Renal cortex interstitium (tissue), 11 donors: ENCODE measurements at regions not wholly inside any gene's neighbourhood (a gene's known extent, or its start where the extent isn't known, plus 50 kb on each side); places are given as distances from the start of the nearest gene placed in this dataset.

Experiments used
- DNase-seq, 11 donors: peaks; one replicate each; pipeline ENCODE4 v3.0.0-alpha.2; 2013; ENCODE audit warnings: low read depth in 9 of 11, low spot score in 4 of 11; ENCODE audit errors: extremely low read depth in 1 of 11

DNA sequence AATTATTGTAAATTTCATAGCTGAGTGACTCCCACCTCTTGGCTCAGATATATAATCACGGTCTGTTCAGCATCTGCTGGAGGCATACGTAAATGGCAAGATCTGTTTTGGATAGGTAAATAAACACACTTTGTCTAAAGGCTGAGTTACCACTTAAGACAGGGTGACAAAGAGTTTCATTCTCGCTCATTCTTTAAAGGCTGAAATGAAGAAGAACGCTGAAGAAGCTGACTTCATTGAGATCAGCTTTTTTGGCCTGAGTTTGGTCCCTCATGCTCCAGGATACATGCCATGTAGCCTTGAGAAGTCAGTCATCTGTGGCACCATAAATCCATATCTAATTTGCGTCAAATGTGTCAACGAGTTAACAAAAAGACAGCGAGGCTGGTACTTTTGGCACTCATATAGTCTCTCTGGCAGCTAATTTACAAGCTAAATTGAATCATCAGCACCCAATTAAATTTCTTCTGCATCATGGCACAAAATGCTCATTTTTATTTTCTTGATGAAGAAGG, 309.9 kb downstream of the GPAM start:
- DNase-seq: no peak

DNA sequence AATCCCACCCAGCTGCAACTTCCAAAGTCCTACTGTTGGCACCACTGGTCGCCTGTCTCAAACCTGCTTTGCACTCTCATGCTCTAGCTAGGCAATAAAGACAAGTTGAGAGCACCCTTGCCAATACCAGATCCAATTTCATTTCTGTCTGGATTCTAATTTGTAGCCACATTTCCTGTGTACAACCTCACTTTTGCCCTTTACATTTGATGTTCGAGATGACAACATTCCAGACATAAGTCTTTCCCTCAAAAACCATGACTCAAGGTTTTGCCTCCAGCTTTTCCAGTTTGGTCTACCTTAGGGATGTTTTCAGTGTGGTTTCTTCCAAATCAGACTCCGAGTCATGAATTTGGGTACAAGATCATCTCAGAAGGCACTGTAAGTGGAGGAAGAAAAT, 309.0 kb downstream of the GPAM start:
- DNase-seq: no peak

GRCh38 chr10:111875725-111876124, 307.8 kb downstream of the GPAM start:
- DNase-seq: no peak

GRCh38 chr10:111877258-111877657, 306.3 kb downstream of the GPAM start:
- no peak for DNase-seq

GRCh38 chr10:111879969-111880368, 303.6 kb downstream of the GPAM start:
- peak in 1 of 11 donors; percentile 14 for DNase-seq

DNA sequence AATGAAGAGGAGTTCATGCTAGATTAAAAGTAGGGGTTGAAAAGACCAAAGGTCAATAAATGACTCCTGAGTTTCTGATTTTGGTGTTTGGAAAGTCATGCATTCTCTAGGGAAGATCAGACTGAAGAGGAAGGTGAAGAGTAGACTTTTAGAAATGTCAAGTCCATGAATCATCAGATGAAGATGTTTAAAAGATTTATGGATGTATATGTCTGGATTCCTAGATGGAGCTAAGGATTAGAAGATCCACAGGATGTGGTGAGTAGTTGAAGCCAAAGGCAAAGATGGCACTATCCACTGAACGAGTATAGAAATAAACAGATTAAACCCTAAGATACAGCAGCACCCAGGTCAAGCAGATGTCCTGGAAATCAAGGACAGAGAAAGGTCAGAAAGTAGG, 298.5 kb downstream of the GPAM start:
- no peak for DNase-seq

DNA sequence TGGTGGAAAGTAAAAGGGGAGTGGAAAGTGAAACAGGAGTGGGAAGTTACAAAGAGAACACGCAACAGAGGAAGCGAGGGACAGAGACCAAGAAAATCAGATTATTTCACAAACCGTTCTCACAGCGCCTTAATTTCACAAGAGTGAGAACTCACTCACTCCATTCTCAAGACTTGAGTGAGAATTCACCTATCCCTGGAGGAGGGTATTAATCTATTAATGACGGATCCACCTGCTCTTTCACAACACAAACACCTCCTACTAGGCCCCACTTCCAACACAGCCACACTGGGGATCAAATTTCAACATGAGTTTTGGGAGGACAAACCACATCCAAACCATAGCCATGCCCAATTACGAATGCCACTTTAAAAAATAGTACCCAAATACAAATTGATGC, 297.6 kb downstream of the GPAM start:
- no peak for DNase-seq

DNA sequence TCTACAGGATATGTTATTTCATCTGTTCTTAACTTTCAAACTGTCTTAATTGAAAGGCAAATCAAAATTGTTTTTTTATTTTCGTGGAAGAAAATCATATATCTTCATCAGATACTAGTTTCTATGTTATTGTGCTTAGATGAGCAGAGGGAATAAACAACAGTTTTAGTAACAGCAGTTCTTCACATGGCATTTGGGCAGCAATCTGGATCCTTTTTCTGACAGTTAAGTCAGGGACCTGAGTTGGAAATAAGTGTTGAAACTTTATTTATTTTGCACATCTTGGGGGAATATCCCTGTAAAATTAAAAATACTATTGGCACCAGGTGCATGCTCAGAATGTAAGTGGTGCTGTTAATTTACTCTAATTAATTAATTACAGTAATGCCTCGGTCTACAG, 296.3 kb downstream of the GPAM start:
- DNase-seq: no peak

DNA sequence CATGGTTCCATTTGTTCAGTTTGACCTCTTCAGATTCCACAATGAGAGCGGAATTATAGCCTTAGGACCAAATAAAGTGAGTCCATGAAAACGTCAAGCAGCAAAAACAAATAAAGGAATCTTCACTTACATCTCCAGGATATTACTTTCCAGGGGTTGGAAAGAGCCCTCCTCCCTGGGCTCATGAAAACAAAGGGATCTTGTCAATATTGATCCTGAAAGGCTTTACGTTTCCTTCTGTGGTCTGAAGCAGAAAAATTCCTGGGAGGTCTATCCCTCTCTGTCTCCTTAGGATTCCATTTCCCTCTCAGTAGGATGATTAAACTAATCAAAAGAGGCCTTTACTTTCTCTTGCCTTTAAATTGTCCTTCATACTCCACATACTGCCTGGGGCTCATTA, 293.5 kb downstream of the GPAM start:
- DNase-seq: no peak

DNA sequence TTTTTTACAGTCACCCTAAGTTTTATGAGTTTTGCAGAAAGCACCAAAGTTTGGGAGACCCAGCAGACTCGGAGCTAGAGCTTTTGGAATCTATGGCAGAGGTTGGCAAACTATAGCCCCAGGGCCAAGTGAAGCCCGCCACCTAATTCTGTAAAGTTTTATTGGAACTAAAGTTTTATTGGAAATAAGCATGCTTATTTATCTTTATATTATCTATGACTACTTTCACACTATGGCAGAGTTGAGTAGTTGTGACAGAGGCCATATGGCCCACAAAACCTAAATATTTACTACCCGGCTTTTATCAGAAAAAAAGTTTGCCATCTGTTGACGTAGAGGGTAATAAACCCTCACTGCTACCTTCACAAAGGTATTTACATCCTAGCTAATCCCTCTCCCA, 267.6 kb downstream of the GPAM start:
- DNase-seq: no peak

GRCh38 chr10:111921821-111922220, 261.7 kb downstream of the GPAM start:
- no peak for DNase-seq

DNA sequence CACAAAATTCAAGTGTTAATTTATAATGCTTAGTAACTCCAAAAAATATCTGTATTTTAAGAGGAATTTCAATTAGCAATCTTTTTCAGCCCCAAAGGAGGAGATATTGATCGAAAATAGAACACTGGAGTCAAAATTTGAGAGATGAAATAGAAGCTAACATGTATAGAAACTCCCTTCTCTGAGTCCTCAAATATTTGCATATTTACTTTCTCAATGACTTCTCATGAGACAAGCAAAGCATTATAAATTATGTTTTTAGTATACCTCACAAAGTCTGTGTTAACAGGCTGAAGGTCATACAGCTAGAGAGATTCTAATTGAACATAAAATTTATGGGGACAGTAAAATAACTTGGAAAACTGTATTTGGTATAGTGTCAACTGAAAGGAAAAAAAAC, 260.5 kb downstream of the GPAM start:
- DNase-seq: no peak

DNA sequence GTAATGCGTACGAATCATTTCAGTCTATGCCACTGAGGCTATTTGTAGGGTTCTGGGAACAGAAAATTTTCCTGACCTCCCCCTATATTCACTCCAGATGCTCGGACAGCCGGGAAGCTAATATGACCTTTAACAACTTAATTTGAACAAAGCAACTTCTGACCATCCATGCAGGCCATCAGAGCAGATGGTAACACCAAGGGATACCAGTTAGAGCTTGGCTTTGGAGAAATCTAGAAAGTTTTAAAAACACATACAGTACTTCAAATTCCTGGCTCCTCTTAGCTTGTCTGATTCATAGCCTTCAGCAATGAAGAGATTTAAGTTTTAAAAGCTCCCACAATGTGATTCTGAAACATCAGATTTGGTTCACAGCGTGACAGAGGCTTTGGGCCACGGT, 257.3 kb downstream of the GPAM start:
- no peak for DNase-seq

DNA sequence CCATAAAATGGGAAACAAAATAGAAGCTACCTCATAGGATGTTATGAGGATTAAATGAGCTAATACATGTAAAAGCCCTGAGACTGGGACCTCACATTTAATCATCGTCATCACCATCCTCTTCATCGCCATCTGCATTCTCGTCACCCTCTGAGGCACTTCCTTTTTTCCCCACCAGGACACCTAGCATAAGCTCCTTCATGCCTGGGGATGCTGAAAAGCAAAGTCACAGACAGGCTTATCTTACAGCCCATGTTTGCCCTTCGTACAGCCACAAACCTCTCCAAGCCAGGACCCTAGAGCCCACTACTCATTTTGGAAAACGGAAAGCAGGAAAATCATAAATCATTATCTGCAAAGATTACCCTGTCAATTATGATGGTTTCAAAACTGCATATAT, 249.6 kb downstream of the GPAM start:
- DNase-seq: no peak

DNA sequence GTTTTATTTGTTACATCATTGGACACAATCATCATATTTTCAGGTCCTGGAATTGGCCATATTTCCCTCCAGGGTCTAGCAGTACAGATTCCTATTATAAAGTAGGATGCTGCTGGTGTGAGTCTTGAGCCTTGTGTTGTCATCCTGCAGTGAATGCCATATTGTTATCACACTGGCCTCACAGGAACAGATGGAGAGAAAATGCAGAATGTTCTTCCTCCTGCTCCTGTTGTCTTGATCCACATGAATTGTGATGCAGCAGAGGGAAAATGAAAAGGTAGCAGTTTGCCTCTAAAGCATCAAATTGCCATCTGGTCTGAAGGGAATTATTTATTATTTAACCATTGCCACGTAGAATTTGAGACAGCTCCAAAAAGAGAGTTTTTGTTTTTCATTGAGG, 248.6 kb downstream of the GPAM start:
- no peak for DNase-seq

DNA sequence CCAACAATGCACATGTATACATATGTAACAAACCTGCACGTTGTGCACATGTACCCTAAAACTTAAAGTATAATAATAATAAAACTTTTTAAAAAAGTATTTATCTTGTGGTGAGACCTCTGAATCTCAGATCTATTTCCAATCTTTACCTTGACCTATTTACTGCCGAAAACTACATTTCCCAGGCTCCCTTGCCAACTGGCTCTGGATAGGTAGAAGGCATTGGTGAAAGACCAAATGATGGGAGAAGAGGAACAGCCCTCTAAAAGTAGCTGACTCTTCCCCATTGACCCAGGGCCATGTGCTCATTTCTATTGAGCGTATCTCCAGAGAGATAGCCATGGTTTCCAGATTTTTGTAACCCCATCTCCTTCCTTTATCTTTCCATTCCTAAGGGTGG, 247.4 kb downstream of the GPAM start:
- DNase-seq: no peak

- no peak for DNase-seq
Observed at GRCh38 chr10:111944331-111944730, 239.2 kb downstream of the GPAM start.

DNA sequence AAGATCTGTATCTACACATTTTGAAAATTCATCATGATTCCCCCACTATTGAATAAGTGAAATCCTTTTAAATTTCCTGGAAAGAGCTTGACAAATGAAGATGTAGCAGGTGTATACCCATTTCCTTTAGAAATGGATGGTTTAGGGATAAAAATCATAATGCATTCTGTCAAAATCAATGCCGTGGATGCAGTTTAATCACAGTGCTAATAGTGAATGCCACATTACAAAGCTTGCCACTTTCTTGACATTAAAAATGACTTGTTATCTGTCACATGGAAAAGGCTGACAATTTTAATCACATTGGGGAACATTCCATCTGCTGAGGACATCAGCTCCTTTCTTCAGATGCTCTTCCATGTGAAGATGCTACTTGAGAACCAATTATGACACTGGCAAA, 229.6 kb downstream of the GPAM start:
- DNase-seq: no peak

GRCh38 chr10:111954386-111954785, 229.2 kb downstream of the GPAM start:
- no peak for DNase-seq

DNA sequence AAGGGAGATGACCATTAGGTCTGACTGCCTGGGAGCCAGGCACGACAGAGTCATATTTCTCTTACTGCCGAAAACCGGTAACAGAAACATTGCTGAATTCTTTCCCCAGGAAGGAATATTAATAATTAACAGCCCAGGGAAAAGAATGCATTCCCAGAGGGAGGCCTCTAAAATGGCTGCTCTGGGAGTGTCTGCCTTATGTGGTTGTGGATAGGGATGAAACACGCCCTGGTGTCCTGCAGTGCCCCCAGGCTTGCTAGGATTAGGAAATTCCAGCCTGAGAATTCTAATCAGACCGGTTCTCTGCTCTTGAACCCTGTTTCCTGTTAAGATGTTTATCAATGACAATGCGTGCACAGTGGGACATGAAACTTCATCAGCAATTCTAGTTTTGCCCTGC, 226.7 kb downstream of the GPAM start:
- no peak for DNase-seq

- no peak for DNase-seq
Observed at GRCh38 chr10:111962951-111963350, 220.6 kb downstream of the GPAM start.

DNA sequence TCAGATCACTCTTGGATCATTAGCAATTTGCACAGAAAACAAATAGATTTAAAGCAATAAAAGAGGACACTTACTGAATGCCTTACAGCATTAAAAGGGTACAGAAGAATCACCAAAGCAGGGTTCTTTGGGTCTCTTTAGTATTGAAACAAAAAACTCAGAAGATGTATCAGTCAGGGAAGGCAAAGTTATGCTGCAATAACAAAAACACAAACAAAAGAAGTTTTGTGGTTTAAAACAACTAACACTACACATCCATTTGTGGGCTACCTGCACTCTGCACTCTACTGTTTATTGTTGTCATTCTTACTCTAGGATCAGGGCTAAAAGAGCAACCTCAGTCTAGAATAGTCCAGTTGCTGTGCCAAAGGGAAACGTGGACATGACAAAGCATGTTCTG, 216.4 kb downstream of the GPAM start:
- DNase-seq: no peak
